ENCODE measurements at regions not wholly inside any gene's neighbourhood (a gene's known extent, or its start where the extent isn't known, plus 50 kb on each side); places are given as distances from the start of the nearest gene placed in this dataset.

- WGBS, 2 donors: 49 to 50% methylated on average over 4 of the region's 4 CpGs
- intact Hi-C loops (cut with DNase I; ENCODE audit: low total_unique reads): no loop called here
- TF ChIP-seq POLR2A (IDR thresholded peaks at IDR 0.05): no peak
- no peak for TF ChIP-seq CTCF (IDR thresholded peaks at IDR 0.05)
- H3K4me3 ChIP-seq (ENCODE audit: low read depth, poor library complexity, severe bottlenecking): no peak overlapping the region
- DNase-seq (ENCODE audit: low spot score in 2 of 2): no peak
Measured at GRCh38 chr7:12796397-12797127, 109.1 kb downstream of the ARL4A start.

GRCh38 chr7:12800486-12800885, 113.1 kb downstream of the ARL4A start:
- no peak for TF ChIP-seq POLR2A (IDR thresholded peaks at IDR 0.05)
- no peak for TF ChIP-seq CTCF (IDR thresholded peaks at IDR 0.05)
- WGBS, 2 donors: 58 to 61% methylated on average over 3 of the region's 3 CpGs
- intact Hi-C loops (cut with DNase I; ENCODE audit: low total_unique reads): no loop called here
- no peak for DNase-seq (ENCODE audit: low spot score in 2 of 2)
- no peak overlapping the region for H3K4me3 ChIP-seq (ENCODE audit: low read depth, poor library complexity, severe bottlenecking)

GRCh38 chr7:12801107-12801506, 113.7 kb downstream of the ARL4A start:
- DNase-seq (ENCODE audit: low spot score in 2 of 2): no peak
- TF ChIP-seq CTCF (IDR thresholded peaks at IDR 0.05): no peak
- no peak for TF ChIP-seq POLR2A (IDR thresholded peaks at IDR 0.05)
- intact Hi-C loops (cut with DNase I; ENCODE audit: low total_unique reads): no loop called here
- H3K4me3 ChIP-seq (ENCODE audit: low read depth, poor library complexity, severe bottlenecking): no peak overlapping the region
- 61 to 64% methylated on average over 4 of the region's 4 CpGs for WGBS, 2 donors

GRCh38 chr7:12802070-12802469, 114.6 kb downstream of the ARL4A start:
- TF ChIP-seq POLR2A (IDR thresholded peaks at IDR 0.05) (no peak), CTCF (IDR thresholded peaks at IDR 0.05) (no peak)
- H3K4me3 ChIP-seq (ENCODE audit: low read depth, poor library complexity, severe bottlenecking): no peak overlapping the region
- DNase-seq (ENCODE audit: low spot score in 2 of 2): peak in 1 of 2 donors; percentile 37
- WGBS, 2 donors: 40 to 47% methylated on average over 2 of the region's 2 CpGs
- intact Hi-C loops (cut with DNase I; ENCODE audit: low total_unique reads): no loop called here

- intact Hi-C loops (cut with DNase I; ENCODE audit: low total_unique reads): no loop called here
- 79 to 84% methylated on average over 7 of the region's 7 CpGs for WGBS, 2 donors
- DNase-seq (ENCODE audit: low spot score in 2 of 2): no peak
- TF ChIP-seq POLR2A (IDR thresholded peaks at IDR 0.05): no peak
- TF ChIP-seq CTCF (IDR thresholded peaks at IDR 0.05): no peak
- H3K4me3 ChIP-seq (ENCODE audit: low read depth, poor library complexity, severe bottlenecking): no peak overlapping the region
Measured at GRCh38 chr7:12803542-12803941, 116.1 kb downstream of the ARL4A start.

- no peak overlapping the region for H3K4me3 ChIP-seq (ENCODE audit: low read depth, poor library complexity, severe bottlenecking)
- DNase-seq (ENCODE audit: low spot score in 2 of 2): no peak
- intact Hi-C loops (cut with DNase I; ENCODE audit: low total_unique reads): no loop called here
- 61 to 75% methylated on average over 1 of the region's 1 CpG for WGBS, 2 donors
- TF ChIP-seq CTCF (IDR thresholded peaks at IDR 0.05) (no peak), POLR2A (IDR thresholded peaks at IDR 0.05) (no peak)
Measured at GRCh38 chr7:12805518-12805928, 118.1 kb downstream of the ARL4A start.
